NCI-H2081 treated with DMSO at 0.1 percent for 48 hours (cell line): ENCODE measurements at regions not wholly inside any gene's neighbourhood (a gene's known extent, or its start where the extent isn't known, plus 50 kb on each side); places are given as distances from the start of the nearest gene placed in this dataset.
A peak's percentile ranks its signal among the peaks of the same experiment; 100 is the strongest.

Experiments
- DNase-seq: peaks from one replicate; lab custom pipeline; 2025; lab: John Stamatoyannopoulos, UW

GRCh38 chr3:132187746-132188145, 129.5 kb upstream of the ACP3 start:
- no peak for DNase-seq

- no peak for DNase-seq
Measured at GRCh38 chr3:132189601-132190000, 127.6 kb upstream of the ACP3 start.

- no peak for DNase-seq
Measured at GRCh38 chr3:132196113-132196512, 121.1 kb upstream of the ACP3 start.

GRCh38 chr3:132198516-132198915, 118.7 kb upstream of the ACP3 start:
- DNase-seq: no peak

DNA sequence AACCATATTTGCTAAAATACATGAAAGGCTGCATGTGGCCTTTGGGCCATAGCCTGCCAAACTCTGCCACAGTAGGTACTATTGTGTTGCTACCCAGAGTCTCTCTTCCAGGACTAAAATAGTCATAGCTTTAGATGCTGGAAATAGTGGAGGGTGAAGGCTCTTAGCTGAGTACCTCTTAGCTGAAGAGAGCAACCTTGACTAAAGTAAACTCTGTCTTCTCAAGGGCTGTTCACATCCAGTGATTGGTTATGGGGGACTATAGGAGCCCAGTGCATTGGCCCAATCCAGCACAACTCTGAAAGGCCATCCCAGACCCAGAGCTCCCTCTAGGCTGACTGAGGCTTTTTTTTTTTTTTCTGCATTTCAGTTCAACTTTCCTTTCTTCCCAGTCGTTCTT, 117.8 kb upstream of the ACP3 start:
- no peak for DNase-seq

DNA sequence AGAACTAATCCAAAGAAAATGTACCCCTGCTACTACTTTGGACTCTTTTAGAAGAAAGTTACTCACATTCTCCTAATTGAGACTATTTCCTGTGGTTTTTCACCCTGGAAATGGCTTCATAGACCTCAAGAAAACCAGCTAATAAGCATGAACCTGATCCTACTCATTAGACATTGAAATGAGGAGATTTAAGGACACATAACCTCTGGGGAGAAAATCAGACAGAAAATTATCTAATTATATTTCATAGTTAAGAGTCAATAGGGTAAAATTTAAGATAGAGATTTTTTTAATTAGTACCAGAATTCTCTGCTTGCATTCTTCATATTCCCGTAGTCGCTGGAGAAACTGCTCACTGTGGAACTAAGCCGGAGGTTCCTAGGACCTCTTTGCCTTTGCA, 114.6 kb upstream of the ACP3 start:
- no peak for DNase-seq

DNA sequence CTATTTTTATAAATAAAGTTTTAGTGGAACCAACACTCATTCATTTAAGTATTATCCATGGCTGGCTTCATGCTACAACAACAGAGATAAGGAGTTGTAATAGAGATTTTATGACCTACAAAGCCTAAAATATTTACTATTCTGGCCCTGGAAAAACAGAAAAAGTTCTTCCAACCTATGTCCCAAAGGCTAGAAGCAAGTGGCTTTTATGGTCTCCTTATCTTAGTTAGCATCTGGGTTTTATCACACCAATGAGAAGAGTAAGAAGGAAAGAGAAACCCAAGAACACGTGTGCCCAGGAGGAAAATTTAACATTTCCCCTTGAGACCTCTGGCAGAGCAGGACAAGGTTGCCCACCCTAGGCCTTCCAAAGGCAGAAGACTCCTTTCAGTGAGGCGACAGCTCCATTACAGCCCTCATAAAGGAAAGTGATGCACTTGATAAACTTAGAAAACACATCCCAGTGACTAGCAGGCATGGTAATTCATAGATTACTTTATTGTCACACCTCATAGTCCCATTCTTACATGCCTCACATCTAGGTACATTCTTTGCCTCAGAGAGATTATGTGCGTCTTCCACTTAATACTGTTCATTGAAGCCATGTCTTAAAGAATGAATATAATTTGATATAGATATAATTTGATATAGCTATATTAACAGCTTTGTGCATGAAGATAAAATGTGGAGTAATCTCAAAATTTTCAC, 113.2 kb upstream of the ACP3 start:
- DNase-seq: no peak

DNA sequence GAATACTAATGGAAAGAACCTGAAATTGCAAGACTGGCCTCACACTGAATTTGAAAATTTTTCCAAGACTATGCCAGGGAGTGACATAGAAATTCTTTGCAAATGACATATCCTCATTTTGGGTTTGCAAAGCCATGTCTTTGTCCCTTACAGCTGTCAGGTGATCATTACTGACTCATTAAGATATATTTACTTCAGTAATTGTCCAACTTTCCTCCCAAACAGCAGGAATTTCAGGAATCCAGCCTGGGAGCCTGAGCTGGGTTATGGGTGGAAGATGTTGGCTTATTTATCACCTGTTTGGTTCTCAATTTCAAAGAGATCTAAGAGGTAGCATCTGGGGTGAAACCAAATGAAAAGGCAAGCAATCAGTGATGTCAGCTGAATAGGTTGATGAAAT, 111.6 kb upstream of the ACP3 start:
- DNase-seq: no peak

DNA sequence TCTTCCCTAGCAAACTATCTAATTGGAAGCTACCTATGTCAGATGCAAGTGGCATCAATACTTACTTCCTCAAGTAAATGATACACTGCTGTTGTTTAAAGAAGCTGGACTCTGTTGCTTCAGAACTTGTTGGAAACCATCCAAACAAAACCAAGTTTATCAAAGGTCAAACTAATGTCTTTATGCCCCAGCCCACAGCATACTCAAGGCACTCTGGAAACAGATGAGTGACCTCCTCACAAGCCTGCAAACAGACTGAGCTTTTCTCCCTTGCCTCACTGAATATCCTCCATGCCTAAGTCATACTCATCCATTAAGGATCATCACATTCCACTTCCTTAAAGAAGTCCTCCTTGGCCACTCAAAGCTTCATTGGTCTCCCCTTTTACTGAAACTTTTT, 107.4 kb upstream of the ACP3 start:
- DNase-seq: no peak

GRCh38 chr3:132210476-132211346, 106.5 kb upstream of the ACP3 start:
- no peak for DNase-seq

DNA sequence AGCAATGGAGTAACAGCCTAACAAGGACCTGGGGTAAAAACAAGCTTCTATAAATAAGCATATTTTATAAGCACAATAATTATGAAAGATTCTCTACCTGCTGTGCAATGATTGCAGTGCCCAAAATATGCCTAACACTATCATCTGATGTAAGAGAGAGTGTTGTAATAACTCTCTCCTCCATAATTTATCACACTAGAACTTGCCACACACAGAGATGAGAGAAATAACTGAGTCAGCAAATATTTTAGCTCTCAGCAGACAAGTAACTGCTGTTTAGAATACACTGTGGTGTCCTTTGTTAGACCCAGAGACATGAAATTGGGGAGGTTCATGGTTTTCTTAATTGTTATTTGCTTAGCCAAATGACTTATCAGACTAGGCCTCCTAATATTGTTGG, 105.3 kb upstream of the ACP3 start:
- DNase-seq: no peak

DNA sequence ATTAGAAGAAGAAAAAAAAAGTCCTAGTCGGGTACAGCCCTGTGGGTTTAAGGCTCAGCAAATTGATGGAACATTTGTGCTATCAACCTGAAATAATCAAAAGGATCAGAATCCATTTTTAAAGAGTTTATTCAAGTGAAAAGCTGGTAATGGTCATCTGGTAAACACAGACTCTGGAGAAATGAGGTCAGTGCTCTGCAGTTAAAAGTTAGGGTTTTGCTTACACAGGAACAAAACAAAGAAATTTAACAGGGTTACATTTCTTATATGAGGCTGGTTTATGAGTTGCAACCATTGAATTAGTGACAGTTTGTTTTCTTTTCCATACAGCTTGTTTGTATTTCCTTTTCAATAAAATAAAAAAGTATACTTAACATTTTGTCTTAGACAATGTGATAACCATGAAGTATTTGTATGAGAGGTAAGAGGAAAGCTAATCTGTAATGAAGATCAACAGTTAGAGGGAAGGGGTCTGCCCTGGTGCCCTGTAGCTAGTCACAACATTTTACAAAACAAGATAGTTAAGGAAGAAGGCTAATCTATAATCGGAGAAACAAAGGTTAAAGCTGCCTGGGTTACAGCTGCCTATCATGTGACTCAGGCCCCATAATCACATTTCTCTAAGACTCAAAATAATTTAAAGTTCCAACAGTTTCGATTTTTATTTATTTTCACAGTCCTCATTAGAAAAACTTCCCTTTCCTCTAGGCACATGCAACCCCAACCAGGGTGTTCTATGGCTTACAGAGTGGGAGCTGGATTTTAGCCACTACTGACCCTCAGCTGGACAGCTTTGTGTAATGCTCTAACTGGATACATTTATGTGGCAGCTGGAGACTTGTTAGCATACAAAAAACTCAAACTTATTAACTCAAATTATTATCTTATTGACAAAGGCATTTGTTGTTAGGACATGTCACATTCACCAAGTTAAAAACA, 98.1 kb upstream of the ACP3 start:
- no peak for DNase-seq

DNA sequence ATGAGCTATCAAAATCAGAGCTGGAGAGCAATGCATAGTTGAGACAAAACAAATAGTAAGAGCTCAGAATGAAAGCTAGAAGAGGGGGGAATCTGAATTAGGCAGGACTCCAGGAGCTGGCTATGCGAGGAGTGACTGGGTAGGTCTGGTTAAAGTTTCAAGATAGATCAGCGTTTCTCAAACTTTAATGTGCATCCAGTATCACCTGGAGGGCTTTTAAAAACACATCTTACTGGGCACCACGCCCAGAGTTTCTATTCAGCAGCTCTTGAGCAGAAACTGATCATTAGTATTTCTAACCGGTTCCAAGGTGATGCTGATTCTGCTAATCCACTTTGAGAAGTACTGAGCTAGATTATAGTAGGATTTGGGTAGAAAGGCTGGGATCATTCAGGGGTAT, 96.2 kb upstream of the ACP3 start:
- DNase-seq: no peak

DNA sequence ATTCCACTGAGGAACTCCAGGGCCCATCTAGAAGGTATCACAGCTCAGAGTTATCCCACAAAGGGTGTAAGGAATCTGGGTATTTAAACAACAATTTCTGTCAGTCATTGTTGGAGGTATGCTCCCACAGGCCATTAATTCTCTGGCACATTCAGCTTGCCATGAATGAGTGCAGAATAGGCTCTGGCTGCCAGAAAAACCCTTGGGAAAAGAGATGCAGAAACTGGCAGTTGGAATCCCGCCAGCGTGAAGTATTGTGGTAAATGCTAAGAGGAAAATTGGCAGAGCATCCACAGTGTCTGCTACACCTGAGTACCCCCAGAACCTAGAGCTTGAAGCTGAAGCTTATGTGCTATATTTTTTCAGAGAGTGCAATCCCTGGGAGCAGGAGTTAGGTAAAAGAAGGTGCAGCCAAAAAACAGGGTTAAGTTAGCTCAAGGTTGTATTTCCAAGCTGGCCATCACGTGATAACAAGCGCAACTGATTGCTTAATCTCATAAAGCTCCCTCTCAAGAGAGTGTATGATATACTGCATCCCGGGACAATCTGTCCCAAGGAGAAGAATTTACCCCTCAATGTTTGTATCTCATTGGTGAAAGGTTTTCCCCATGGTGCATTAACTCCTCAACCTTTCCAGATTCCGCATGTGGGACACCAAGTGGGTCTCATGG, 94.2 kb upstream of the ACP3 start:
- DNase-seq: peak; percentile 71

DNA sequence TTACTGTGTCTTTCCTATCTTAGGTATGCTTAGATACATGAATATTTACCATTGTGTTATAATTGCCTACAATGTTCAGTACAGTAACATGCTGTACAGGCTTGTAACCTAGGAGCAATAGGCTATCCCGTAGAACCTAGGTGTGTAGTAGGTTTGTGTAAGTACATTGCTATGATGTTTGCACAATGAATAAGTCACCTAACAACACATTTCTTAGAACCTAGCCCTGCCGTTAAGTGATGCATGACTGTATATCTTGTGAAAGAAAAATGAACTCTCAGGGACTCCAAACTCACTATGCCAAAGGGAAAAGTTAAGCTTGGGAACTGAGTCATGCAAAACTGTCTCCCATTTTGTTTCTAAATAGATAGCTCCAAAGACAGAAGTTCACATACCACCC, 91.5 kb upstream of the ACP3 start:
- DNase-seq: no peak

DNA sequence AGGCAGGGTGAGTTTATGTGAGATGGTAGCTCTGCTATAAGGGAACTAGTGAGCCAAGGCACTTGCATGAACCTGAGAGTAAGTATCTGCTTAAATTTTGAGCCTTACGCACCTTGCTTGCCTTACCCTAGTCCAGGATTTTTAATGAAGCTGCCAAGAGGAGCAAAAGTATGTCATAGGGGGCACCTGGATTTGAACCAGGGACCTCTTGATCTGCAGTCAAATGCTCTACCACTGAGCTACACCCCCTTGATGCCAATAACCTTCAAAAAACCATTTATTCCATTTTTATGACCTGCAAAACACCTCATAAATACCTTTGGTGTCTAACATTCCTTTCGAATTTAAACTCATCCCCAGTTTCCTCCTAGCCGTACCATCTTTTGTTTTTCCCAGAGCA, 88.3 kb upstream of the ACP3 start:
- DNase-seq: no peak

DNA sequence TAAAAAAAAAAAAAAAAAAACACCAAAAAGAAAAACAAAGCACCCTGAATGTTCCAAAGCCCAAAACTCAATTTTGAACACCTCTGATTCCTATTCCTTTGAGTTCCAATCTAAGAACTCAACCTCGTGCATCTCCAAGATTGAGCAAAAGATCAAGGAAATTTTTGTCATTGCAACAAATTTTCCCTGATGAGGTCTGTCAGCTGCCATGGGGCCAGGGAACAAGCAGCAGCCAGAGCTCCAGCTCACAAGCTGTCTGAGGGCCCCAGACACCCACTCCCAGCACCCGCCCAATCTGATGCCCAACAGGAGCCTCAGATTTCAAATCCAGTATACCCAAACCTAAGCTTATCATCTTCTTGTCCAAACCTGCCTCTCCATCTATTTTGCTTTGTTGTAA, 87.6 kb upstream of the ACP3 start:
- no peak for DNase-seq

DNA sequence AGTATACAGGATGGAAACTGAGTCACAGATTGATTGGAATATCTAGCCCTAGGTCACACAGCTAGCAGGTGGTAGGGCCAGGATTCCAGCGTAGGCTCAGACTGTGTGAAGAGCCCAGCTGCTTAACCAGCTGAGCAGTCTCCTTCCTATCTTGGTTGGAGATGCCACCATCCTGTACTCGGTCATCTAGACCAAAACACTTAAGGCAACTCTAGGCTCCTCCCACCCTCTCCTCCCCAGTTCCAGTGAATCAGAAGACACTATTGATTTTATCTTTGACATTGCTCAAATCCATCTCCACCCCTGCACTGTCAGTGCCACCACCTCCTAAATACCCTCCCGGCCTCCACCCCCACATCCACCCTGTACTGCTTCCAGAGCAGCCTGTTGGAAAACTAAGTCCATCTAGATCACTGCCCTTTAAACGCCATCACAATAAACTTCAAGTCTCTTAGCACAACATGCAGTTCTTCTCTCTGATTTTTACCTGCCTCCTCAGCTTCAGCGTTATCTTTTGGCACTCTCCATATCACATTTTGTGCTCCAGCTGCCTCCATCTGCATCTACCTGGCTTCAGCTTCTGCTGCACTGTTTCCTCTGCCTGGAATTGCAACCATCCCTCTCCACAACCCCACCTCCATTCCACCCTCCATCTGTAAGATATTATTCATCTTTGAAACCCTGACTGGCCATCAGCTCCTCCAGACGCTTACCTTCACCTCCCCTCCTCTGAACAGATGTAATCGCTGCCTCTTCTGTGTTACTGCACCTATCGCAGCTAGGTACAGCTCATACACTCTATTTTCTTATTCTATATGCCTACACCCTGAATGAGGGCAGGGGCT, 86.8 kb upstream of the ACP3 start:
- no peak for DNase-seq

- no peak for DNase-seq
Measured at GRCh38 chr3:132231633-132232032, 85.6 kb upstream of the ACP3 start.

DNA sequence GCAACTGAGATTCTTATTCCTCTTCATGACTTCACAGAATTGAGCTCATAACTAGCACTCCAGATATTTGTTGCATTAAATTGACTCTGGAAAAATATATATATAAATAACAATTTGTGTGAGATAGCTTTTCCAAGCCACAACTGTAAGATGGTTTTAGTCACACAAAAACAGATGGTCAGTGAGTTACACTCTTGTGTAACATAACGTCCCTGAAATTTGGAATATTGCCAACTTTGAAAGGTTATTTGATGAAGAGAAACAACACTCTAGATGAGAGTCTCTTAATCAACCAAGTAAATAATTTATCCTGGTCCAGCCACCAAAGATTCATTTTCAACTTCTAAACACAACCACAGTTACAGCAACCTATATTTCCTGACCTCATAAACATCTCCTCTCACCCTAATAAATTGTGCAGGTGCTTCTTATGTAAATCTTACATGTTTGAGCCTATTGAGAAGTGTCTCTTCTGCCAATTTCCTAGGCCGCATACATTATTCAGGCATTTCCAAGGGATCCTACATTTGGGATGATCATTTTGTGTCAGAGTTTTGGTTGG, 84.9 kb upstream of the ACP3 start:
- DNase-seq: no peak
